ENCODE measurements at regions not wholly inside any gene's neighbourhood (a gene's known extent, or its start where the extent isn't known, plus 50 kb on each side); places are given as distances from the start of the nearest gene placed in this dataset.

DNA sequence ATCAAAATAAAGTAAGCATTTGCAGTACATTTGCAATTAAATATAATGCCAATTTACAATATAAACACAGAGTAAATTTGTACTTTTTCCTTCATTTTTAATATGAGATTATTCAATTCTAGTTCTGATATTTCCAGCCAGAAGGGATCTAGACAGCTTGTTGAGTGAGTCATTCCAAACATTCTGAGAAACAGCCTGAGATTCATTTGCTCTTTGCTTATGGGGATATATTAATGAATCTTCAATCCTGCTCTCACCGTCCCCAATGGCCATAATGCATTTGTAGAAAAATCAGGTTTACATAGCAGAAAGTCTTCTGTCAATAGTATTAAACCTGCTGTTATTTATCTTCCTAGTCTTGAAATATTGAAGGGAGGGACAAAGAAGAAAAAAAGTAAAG is 554.2 kb downstream of the TUSC7 start:
- no peak overlapping the region for H3K4me2 ChIP-seq
- no peaks in the 10 kb centered on the region for H3F3A ChIP-seq (replicated peaks; ENCODE audit: insufficient read depth)
- H4K20me1 ChIP-seq (ENCODE audit: insufficient read depth): no peaks in the 10 kb centered on the region
- H3K36me3 ChIP-seq (replicated peaks in 1 of 2; ENCODE audit: control insufficient read depth in 1 of 2, insufficient read depth in 2 of 2, low read length in 1 of 2): no peaks in the 10 kb centered on the region
- 31% methylated on average over 1 of the region's 1 CpG for WGBS (ENCODE audit: low lambda C conversion rate)
- CTCF ChIA-PET: no interaction called here
- H3K9me2 ChIP-seq: no peaks in the 10 kb centered on the region
- H3K27ac ChIP-seq (ENCODE audit: low read depth in 2 of 2, low read length in 1 of 2): peak overlapping the region in 1 of 2 experiments; percentile 50; a peak in 2 of 4 replicates
- no peak overlapping the region for H2AFZ ChIP-seq (ENCODE audit: low read depth)
- H3K9ac ChIP-seq: no peak overlapping the region
- TF ChIP-seq, protein P1, sequence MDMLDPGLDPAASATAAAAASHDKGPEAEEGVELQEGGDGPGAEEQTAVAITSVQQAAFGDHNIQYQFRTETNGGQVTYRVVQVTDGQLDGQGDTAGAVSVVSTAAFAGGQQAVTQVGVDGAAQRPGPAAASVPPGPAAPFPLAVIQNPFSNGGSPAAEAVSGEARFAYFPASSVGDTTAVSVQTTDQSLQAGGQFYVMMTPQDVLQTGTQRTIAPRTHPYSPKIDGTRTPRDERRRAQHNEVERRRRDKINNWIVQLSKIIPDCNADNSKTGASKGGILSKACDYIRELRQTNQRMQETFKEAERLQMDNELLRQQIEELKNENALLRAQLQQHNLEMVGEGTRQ (IDR thresholded peaks at IDR 0.05; ENCODE audit: borderline replicate concordance, low read depth, low read length): no peak
- TF ChIP-seq NFIC (IDR thresholded peaks at IDR 0.05; ENCODE audit: borderline replicate concordance) (no peak), RCOR1 (IDR thresholded peaks at IDR 0.05; ENCODE audit: low read length) (no peak), FOXJ3 (CRISPR knock-in tag; IDR thresholded peaks at IDR 0.05) (no peak), TAF1 (IDR thresholded peaks at IDR 0.05; ENCODE audit: borderline replicate concordance, low read depth, low read length) (no peak), POLR2AphosphoS5 (IDR thresholded peaks at IDR 0.05; ENCODE audit: low read depth, low read length) (no peak), ELF1 (IDR thresholded peaks at IDR 0.05) (no peak), MXI1 (IDR thresholded peaks at IDR 0.05; ENCODE audit: low read depth, low read length) (no peak)
- TF ChIP-seq, protein P2, sequence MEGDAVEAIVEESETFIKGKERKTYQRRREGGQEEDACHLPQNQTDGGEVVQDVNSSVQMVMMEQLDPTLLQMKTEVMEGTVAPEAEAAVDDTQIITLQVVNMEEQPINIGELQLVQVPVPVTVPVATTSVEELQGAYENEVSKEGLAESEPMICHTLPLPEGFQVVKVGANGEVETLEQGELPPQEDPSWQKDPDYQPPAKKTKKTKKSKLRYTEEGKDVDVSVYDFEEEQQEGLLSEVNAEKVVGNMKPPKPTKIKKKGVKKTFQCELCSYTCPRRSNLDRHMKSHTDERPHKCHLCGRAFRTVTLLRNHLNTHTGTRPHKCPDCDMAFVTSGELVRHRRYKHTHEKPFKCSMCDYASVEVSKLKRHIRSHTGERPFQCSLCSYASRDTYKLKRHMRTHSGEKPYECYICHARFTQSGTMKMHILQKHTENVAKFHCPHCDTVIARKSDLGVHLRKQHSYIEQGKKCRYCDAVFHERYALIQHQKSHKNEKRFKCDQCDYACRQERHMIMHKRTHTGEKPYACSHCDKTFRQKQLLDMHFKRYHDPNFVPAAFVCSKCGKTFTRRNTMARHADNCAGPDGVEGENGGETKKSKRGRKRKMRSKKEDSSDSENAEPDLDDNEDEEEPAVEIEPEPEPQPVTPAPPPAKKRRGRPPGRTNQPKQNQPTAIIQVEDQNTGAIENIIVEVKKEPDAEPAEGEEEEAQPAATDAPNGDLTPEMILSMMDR (IDR thresholded peaks at IDR 0.05): no peak
- TF ChIP-seq, protein P3, sequence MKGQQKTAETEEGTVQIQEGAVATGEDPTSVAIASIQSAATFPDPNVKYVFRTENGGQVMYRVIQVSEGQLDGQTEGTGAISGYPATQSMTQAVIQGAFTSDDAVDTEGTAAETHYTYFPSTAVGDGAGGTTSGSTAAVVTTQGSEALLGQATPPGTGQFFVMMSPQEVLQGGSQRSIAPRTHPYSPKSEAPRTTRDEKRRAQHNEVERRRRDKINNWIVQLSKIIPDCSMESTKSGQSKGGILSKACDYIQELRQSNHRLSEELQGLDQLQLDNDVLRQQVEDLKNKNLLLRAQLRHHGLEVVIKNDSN (IDR thresholded peaks at IDR 0.05; ENCODE audit: borderline replicate concordance, low read depth): no peak
- no peak for DNase-seq
- no peak overlapping the region for H3K4me3 ChIP-seq (ENCODE audit: low read depth in 2 of 2, low read length in 1 of 2)
- no peaks in the 10 kb centered on the region for H3K9me3 ChIP-seq
- no peaks in the 10 kb centered on the region for H3K27me3 ChIP-seq (ENCODE audit: insufficient read depth)
- H3K4me1 ChIP-seq (ENCODE audit: control insufficient read depth in 1 of 2, insufficient read depth in 2 of 2, low read depth in 1 of 2, low read length in 1 of 2): no peaks in the 10 kb centered on the region; a peak in 2 of 4 replicates
- no peaks in the 10 kb centered on the region for H3K79me2 ChIP-seq (ENCODE audit: insufficient read depth)
- POLR2A ChIA-PET: no interaction called here

DNA sequence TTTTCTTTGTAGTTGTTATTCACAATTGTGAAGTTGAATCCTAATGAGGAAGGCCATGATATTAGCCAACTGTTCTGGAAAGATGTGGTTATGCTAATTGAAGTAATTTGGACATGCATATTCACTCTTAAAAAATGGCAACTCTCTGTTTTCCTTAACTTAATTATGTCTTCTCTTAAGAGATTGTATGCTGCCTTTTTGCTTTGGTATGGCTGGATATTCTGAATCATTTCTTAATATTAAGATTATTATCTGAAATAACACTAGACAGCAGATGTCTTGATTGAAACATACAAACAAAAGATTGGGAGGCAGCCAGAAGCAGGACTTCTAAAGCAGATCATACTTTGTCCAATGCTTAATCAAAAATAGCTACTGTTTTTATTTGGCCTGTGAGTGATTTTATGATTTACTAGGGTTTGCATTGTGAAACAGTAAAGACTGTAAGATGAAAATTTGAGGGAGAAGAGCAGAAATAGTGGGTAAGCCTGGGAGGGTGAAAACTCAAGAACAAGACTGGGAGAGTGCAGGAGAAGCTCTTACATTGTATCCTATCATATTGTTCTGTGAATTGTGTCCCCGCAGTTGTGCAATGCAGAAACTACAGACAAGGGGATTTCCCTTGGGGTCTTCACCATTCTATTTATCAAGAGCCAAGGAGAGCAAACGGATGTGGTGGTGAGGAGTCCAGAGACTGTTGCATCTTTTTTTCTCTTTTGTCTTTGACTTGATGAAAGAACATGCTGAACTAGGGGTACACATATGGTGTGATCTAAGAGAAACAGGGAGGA is 554.8 kb downstream of the TUSC7 start:
- H3K9me3 ChIP-seq: no peaks in the 10 kb centered on the region
- WGBS (ENCODE audit: low lambda C conversion rate): 82% methylated on average over 2 of the region's 2 CpGs
- DNase-seq: no peak
- H3K4me2 ChIP-seq: no peak overlapping the region
- no peaks in the 10 kb centered on the region for H3K27me3 ChIP-seq (ENCODE audit: insufficient read depth)
- no peaks in the 10 kb centered on the region; a peak in 2 of 4 replicates for H3K4me1 ChIP-seq (ENCODE audit: control insufficient read depth in 1 of 2, insufficient read depth in 2 of 2, low read depth in 1 of 2, low read length in 1 of 2)
- H3F3A ChIP-seq (replicated peaks; ENCODE audit: insufficient read depth): no peaks in the 10 kb centered on the region
- H3K79me2 ChIP-seq (ENCODE audit: insufficient read depth): no peaks in the 10 kb centered on the region
- no peak overlapping the region for H3K9ac ChIP-seq
- H3K9me2 ChIP-seq: no peaks in the 10 kb centered on the region
- ChIA-PET POLR2A (no interaction called here), CTCF (interaction anchor here (0.9 kb wide), 1 partner anchor 9 kb away, joined by 3 read pairs; no protein-coding TSS in a partner anchor)
- no peaks in the 10 kb centered on the region for H4K20me1 ChIP-seq (ENCODE audit: insufficient read depth)
- no peak overlapping the region for H3K4me3 ChIP-seq (ENCODE audit: low read depth in 2 of 2, low read length in 1 of 2)
- H3K27ac ChIP-seq (ENCODE audit: low read depth in 2 of 2, low read length in 1 of 2): peak overlapping the region in 1 of 2 experiments; percentile 62; a peak in 2 of 4 replicates
- no peaks in the 10 kb centered on the region for H3K36me3 ChIP-seq (replicated peaks in 1 of 2; ENCODE audit: control insufficient read depth in 1 of 2, insufficient read depth in 2 of 2, low read length in 1 of 2)
- H2AFZ ChIP-seq (ENCODE audit: low read depth): no peak overlapping the region
- TF ChIP-seq SMC3 (IDR thresholded peaks at IDR 0.05; ENCODE audit: low read depth, low read length): no peak
- TF ChIP-seq TEAD4 (IDR thresholded peaks at IDR 0.05; ENCODE audit: borderline replicate concordance, insufficient read depth): no peak
- no peak for TF ChIP-seq EZH2phosphoT487 (IDR thresholded peaks at IDR 0.05; ENCODE audit: borderline replicate concordance, low read depth)
- TF ChIP-seq GATA2 (CRISPR knock-in tag; IDR thresholded peaks at IDR 0.05): no peak
- no peak for TF ChIP-seq RAD21 (IDR thresholded peaks at IDR 0.05; ENCODE audit: low read length)
- no peak for TF ChIP-seq RCOR1 (IDR thresholded peaks at IDR 0.05; ENCODE audit: low read length)
- TF ChIP-seq CHD2 (IDR thresholded peaks at IDR 0.05; ENCODE audit: low read length, partially characterized antibody): no peak
- TF ChIP-seq, protein P4, sequence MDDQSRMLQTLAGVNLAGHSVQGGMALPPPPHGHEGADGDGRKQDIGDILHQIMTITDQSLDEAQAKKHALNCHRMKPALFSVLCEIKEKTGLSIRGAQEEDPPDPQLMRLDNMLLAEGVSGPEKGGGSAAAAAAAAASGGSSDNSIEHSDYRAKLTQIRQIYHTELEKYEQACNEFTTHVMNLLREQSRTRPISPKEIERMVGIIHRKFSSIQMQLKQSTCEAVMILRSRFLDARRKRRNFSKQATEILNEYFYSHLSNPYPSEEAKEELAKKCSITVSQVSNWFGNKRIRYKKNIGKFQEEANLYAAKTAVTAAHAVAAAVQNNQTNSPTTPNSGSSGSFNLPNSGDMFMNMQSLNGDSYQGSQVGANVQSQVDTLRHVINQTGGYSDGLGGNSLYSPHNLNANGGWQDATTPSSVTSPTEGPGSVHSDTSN (IDR thresholded peaks at IDR 0.05): no peak
- TF ChIP-seq NRF1 (IDR thresholded peaks at IDR 0.05; ENCODE audit: low read depth, low read length): no peak
- TF ChIP-seq, protein P3 (IDR thresholded peaks at IDR 0.05; ENCODE audit: borderline replicate concordance, low read depth): no peak
- TF ChIP-seq, protein P5, sequence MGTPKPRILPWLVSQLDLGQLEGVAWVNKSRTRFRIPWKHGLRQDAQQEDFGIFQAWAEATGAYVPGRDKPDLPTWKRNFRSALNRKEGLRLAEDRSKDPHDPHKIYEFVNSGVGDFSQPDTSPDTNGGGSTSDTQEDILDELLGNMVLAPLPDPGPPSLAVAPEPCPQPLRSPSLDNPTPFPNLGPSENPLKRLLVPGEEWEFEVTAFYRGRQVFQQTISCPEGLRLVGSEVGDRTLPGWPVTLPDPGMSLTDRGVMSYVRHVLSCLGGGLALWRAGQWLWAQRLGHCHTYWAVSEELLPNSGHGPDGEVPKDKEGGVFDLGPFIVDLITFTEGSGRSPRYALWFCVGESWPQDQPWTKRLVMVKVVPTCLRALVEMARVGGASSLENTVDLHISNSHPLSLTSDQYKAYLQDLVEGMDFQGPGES (IDR thresholded peaks at IDR 0.05; ENCODE audit: low read depth, low read length): no peak
- no peak for TF ChIP-seq MXI1 (IDR thresholded peaks at IDR 0.05; ENCODE audit: low read depth, low read length)
- no peak for TF ChIP-seq POLR2AphosphoS5 (IDR thresholded peaks at IDR 0.05; ENCODE audit: low read depth, low read length)
